Panc1 (cell line): ENCODE measurements at regions not wholly inside any gene's neighbourhood (a gene's known extent, or its start where the extent isn't known, plus 50 kb on each side); places are given as distances from the start of the nearest gene placed in this dataset.
A peak's percentile ranks its signal among the peaks of the same experiment; 100 is the strongest.

Experiments used
- ATAC-seq: fragments of 200-7000 bp; cut with Tn5 transposase; 2 replicates; pipeline ENCODE4 v1.9.1; 2020; ENCODE audit warnings: mild to moderate bottlenecking, moderate library complexity
- BruUV-seq: library from RNA; stranded (reverse); fragments of 400-500 nt; replicated peaks from 2 replicates; lab custom pipeline; 2021; lab: Mats Ljungman, UMichigan
- CTCF ChIA-PET: fragments of 300-600 bp; sonication (Branson Sonifier 250); formaldehyde crosslinking; loops from one replicate; lab custom pipeline; 2022; ENCODE audit warnings: antibody characterized with exemption; lab: Charles Lee
- POLR2A ChIA-PET: fragments of 300-600 bp; sonication (Branson Sonifier 250); formaldehyde crosslinking; loops from one replicate; lab custom pipeline; 2022; ENCODE audit warnings: antibody characterized with exemption; lab: Charles Lee
- DNase-seq: peaks from one replicate; pipeline ENCODE4 v3.0.0-alpha.2; 2010; ENCODE audit warnings: low read depth, low spot score
- H3K27ac ChIP-seq: 2 replicates; pipeline ENCODE4 v1.5.1; 2011; ENCODE audit warnings: mild to moderate bottlenecking, low read length, inconsistent platforms
- H3K27me3 ChIP-seq: fragments of 200-500 bp; sonication (Bioruptor generic); 2 replicates; pipeline ENCODE4 v1.6.0; 2014; ENCODE audit warnings: low read length, inconsistent platforms; ENCODE audit not compliant: control insufficient read depth, insufficient read depth
- H3K36me3 ChIP-seq: fragments of 200-500 bp; sonication (Bioruptor generic); 2 replicates; pipeline ENCODE4 v1.5.1; 2014; ENCODE audit warnings: inconsistent platforms, mild to moderate bottlenecking, low read length, moderate library complexity; ENCODE audit not compliant: control insufficient read depth, insufficient read depth
- H3K4me1 ChIP-seq: 2 replicates; pipeline ENCODE4 v1.5.1; 2011; ENCODE audit warnings: inconsistent platforms, mild to moderate bottlenecking, low read length, moderate library complexity; ENCODE audit not compliant: control insufficient read depth, insufficient read depth
- H3K4me3 ChIP-seq, 2 experiments: 2 replicates each; pipeline ENCODE4 v1.5.1; 2011 to 2012; ENCODE audit warnings: low read depth in 2 of 2, low read length in 2 of 2, mild to moderate bottlenecking in 2 of 2, inconsistent platforms in 1 of 2, moderate library complexity in 1 of 2
- H3K9me3 ChIP-seq: fragments of 200-500 bp; sonication (Bioruptor generic); 2 replicates; pipeline ENCODE4 v1.5.1; 2014; ENCODE audit warnings: low read depth, mild to moderate bottlenecking, inconsistent platforms, low read length, moderate library complexity; ENCODE audit not compliant: control insufficient read depth, insufficient read depth
- CTCF ChIP-seq: fragments of 450-650 bp; IDR thresholded peaks from 2 replicates; pipeline ENCODE4 v1.5.1; 2017; ENCODE audit warnings: mild to moderate bottlenecking
- POLR2AphosphoS5 ChIP-seq: IDR thresholded peaks from 2 replicates; pipeline ENCODE4 v1.6.1; 2012; ENCODE audit warnings: mild to moderate bottlenecking, low read depth, low read length, moderate library complexity
- REST ChIP-seq, 2 experiments: IDR thresholded peaks; 2 replicates each; pipeline ENCODE4 v1.6.1; 2011 to 2012; ENCODE audit warnings: low read depth in 2 of 2, control low read depth in 1 of 2, low read length in 1 of 2, mild to moderate bottlenecking in 1 of 2, moderate library complexity in 1 of 2; ENCODE audit not compliant: insufficient read depth in 1 of 2
- SIN3A ChIP-seq: IDR thresholded peaks from 2 replicates; pipeline ENCODE4 v1.6.1; 2012; ENCODE audit warnings: low read depth, mild to moderate bottlenecking, low read length, moderate library complexity, borderline replicate concordance; ENCODE audit not compliant: insufficient read depth
- TCF7L2 ChIP-seq: IDR thresholded peaks from 2 replicates; pipeline ENCODE4 v1.6.1; 2011; ENCODE audit warnings: mild to moderate bottlenecking, low read depth, low read length, inconsistent platforms
- in situ Hi-C: cut with HindIII; loops from 2 replicates; pipeline ENCODE4 v1.10.0; 2016; ENCODE audit warnings: low sequenced_read_pairs, low pct_unique_long_range_greater_than_20kb
- intact Hi-C: fragments of 100-400 bp; cut with micrococcal nuclease; formaldehyde crosslinking; loops from one replicate; pipeline ENCODE4 v1.10.0; 2022; ENCODE audit not compliant: unreplicated experiment

- ATAC-seq (no peak), DNase-seq (peak; percentile 64)
- no peak overlapping the region for H3K27ac ChIP-seq
- in situ Hi-C loops, result no loop called here
- ChIA-PET POLR2A (no interaction called here), CTCF (no interaction called here)
- TF ChIP-seq SIN3A (no peak), CTCF (no peak), REST (IDR thresholded peaks at IDR 0.05; ENCODE audit: insufficient read depth in 1 of 2, low read depth in 2 of 2, low read length in 1 of 2) (no peak), TCF7L2 (no peak), POLR2AphosphoS5 (no peak)
- no peaks in the 10 kb centered on the region for H3K9me3 ChIP-seq
- intact Hi-C loops, result no loop called here
- H3K36me3 ChIP-seq, result no peaks in the 10 kb centered on the region
- H3K4me3 ChIP-seq, result no peak overlapping the region
- H3K27me3 ChIP-seq, result no peaks in the 10 kb centered on the region
- no TSS peak for BruUV-seq
- no peaks in the 10 kb centered on the region for H3K4me1 ChIP-seq
These were observed 480.9 kb downstream of the TSN start for GRCh38 chr2:122236152-122236874.

- CTCF ChIA-PET, result no interaction called here
- Histone ChIP-seq H3K4me1 (no peaks in the 10 kb centered on the region), H3K27me3 (no peaks in the 10 kb centered on the region), H3K36me3 (no peaks in the 10 kb centered on the region), H3K4me3 (no peak overlapping the region), H3K9me3 (no peaks in the 10 kb centered on the region), H3K27ac (no peak overlapping the region)
- DNase-seq (no peak), ATAC-seq (no peak)
- in situ Hi-C loops (no loop called here), intact Hi-C loops (no loop called here)
- no TSS peak for BruUV-seq
- TF ChIP-seq TCF7L2 (no peak), SIN3A (no peak), REST (IDR thresholded peaks at IDR 0.05; ENCODE audit: insufficient read depth in 1 of 2, low read depth in 2 of 2, low read length in 1 of 2) (no peak), CTCF (no peak), POLR2AphosphoS5 (no peak)
- POLR2A ChIA-PET, result no interaction called here
These were observed 481.5 kb downstream of the TSN start for GRCh38 chr2:122236925-122237324.
